Choroid plexus epithelial cell (primary cell): ENCODE measurements at regions not wholly inside any gene's neighbourhood (a gene's known extent, or its start where the extent isn't known, plus 50 kb on each side); places are given as distances from the start of the nearest gene placed in this dataset.
A peak's percentile ranks its signal among the peaks of the same experiment; 100 is the strongest.

Source experiments
- DNase-seq: peaks from one replicate; pipeline ENCODE4 v3.0.0-alpha.2; 2010; ENCODE audit warnings: low read depth
- H3K4me3 ChIP-seq: 2 replicates; pipeline ENCODE4 v1.5.1; 2011; ENCODE audit warnings: low read depth, mild to moderate bottlenecking, control low read depth, low read length, moderate library complexity
- TF ChIP-seq, protein P1 (sequence below): conservative IDR thresholded peaks from 2 replicates; pipeline ENCODE4 v1.5.1; 2011; ENCODE audit warnings: low read depth, mild to moderate bottlenecking, control low read depth, inconsistent platforms, low read length, moderate library complexity

DNA sequence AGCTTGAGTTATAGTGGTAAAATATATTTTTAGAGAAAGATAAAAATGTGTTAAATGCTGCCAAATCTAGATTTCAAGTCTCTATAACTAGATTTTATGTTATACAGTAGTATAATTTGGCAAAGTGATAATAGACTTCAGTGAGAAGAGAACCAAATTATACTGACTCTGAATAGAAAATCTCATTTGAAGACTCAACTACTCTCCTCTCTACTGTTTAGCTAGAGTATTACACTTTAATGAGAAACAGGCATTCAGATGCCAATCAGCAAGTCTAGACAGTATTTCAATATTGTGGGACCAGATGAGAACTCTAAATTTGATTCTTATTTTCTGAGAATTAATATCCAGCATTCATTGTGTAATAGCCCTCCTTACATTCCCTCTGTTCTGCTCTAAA, 311.2 kb downstream of the SLITRK5 start:
- no peak overlapping the region for H3K4me3 ChIP-seq
- TF ChIP-seq, protein P1, sequence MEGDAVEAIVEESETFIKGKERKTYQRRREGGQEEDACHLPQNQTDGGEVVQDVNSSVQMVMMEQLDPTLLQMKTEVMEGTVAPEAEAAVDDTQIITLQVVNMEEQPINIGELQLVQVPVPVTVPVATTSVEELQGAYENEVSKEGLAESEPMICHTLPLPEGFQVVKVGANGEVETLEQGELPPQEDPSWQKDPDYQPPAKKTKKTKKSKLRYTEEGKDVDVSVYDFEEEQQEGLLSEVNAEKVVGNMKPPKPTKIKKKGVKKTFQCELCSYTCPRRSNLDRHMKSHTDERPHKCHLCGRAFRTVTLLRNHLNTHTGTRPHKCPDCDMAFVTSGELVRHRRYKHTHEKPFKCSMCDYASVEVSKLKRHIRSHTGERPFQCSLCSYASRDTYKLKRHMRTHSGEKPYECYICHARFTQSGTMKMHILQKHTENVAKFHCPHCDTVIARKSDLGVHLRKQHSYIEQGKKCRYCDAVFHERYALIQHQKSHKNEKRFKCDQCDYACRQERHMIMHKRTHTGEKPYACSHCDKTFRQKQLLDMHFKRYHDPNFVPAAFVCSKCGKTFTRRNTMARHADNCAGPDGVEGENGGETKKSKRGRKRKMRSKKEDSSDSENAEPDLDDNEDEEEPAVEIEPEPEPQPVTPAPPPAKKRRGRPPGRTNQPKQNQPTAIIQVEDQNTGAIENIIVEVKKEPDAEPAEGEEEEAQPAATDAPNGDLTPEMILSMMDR = no peak

DNA sequence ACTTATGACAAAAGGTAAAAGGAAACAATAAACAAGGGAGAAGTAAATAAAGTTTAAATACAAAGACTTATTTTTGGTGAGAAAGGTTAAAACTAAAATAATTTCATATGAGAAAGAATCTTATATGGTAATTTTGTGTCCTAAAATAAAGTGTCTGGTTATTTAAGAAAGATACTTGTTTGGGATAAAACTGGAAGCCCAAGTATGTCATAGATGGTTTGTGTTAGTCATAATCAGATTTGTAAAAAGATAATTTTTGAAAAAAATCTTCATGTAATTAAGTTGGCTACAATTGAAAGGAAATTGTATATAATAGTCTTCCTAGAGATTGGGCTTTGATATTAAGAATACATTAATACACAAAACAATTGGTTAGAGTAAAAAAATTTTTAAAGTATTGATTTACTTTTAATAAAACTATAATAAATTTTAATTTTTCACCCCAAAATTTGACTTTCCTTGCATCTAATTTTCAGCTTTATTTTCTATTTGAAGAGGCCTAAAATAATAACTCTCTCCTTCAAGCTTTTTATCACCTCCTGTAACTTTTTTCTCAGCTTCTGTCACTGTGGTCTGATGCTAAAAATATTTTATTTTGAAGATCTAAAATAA, 315.6 kb downstream of the SLITRK5 start:
- no peak overlapping the region for H3K4me3 ChIP-seq
- no peak for DNase-seq
- TF ChIP-seq, protein P1 = no peak

More for the DNA sequence above, 311.2 kb downstream of the SLITRK5 start:
- DNase-seq = no peak

DNA sequence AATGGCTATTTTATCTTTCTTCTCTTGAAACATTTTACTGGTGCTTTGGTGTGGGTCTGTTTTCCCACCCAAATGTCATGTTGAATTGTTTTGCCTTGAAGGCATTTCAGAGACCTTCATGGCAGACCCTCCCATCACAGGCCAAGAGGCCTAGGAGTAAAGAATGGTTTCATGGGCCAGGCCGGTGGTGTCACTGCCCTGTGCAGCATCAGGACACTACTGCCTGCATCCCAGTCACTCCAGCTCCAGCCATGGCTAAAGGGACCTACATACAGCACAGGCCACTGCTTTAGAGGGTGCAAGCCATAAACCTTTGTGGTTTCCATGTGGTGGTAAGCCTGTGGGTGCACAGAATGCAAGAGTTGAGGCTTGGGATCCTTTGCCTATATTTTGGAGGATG, 326.9 kb downstream of the SLITRK5 start:
- no peak overlapping the region for H3K4me3 ChIP-seq
- TF ChIP-seq, protein P1 = no peak
- no peak for DNase-seq

DNA sequence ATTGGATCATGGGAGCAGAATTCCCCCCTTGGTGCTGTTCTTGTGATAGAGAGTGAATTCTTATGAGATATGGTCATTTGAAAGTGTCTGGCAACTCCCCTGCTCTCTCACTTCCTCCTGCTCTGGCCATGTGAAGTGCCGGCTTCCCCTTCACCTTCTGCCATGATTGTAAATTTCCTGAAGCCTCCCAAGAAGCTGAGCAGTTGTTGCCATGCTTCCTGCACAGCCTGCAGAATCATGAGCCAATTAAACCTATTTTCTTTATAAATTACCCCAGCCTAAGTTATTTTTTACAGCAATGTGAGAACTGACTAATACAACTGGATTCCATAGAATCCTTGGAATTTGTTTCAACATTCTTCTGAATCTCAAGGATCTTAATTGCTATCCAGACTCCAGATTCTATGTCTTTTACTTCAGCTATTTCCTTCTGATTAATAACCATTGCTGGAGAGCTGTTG, 328.1 kb downstream of the SLITRK5 start:
- peak; percentile 51 for DNase-seq
- no peak overlapping the region for H3K4me3 ChIP-seq

DNA sequence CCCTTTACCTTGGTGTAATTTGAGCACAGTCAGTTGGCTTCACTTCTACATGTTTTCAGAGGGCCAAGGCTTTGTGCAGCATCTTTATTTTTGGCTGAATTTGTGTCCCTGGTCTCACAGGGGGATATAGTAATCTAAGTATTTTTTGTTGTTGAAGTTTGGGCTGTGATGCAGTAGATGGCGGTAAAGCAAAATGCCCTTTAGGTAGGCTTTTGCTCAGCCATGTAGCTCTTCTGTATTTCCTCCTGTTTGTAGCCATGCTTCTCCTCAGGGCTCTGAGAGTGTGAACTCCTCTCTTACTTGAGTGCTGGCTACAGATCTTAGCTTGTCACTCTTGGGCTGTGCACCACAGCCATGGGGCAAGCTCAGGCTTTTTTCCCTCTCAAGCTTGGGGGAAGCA, 328.6 kb downstream of the SLITRK5 start:
- peak; percentile 27 for DNase-seq
- no peak overlapping the region for H3K4me3 ChIP-seq
- TF ChIP-seq, protein P1 = peak; percentile 23

More for the DNA sequence above, 328.1 kb downstream of the SLITRK5 start:
- TF ChIP-seq, protein P1 = no peak

- DNase-seq = no peak
- H3K4me3 ChIP-seq = no peak overlapping the region
- TF ChIP-seq, protein P1 = no peak
Observed at GRCh38 chr13:88000239-88000638, 329.1 kb downstream of the SLITRK5 start.

- DNase-seq = no peak
- TF ChIP-seq, protein P1 = no peak
Observed at GRCh38 chr13:88000787-88001186, 329.6 kb downstream of the SLITRK5 start.

More at GRCh38 chr13:88000787-88001186, 329.6 kb downstream of the SLITRK5 start:
- no peak overlapping the region for H3K4me3 ChIP-seq
